HEK293 (cell line): ENCODE measurements at regions not wholly inside any gene's neighbourhood (a gene's known extent, or its start where the extent isn't known, plus 50 kb on each side); places are given as distances from the start of the nearest gene placed in this dataset.

Experiments used
- BCL11A ChIP-seq: fragments of 450-650 bp; formaldehyde crosslinking; IDR thresholded peaks from 2 replicates; pipeline ENCODE4 v1.5.1; 2016; ENCODE audit warnings: low read depth, missing biosample characterization, missing genetic modification characterization
- ZNF10 ChIP-seq: fragments of 450-650 bp; formaldehyde crosslinking; IDR thresholded peaks from 2 replicates; pipeline ENCODE4 v1.5.1; 2017; ENCODE audit warnings: missing biosample characterization, missing genetic modification characterization
- ZNF146 ChIP-seq: fragments of 450-650 bp; formaldehyde crosslinking; IDR thresholded peaks from 2 replicates; pipeline ENCODE4 v1.5.1; 2016; ENCODE audit warnings: missing biosample characterization, missing genetic modification characterization
- ZNF792 ChIP-seq: fragments of 450-650 bp; formaldehyde crosslinking; IDR thresholded peaks from 2 replicates; pipeline ENCODE4 v1.5.1; 2016; ENCODE audit warnings: missing biosample characterization, missing genetic modification characterization
- ZNF830 ChIP-seq: fragments of 450-650 bp; IDR thresholded peaks from 2 replicates; pipeline ENCODE4 v1.5.0; 2018; ENCODE audit warnings: missing biosample characterization, missing genetic modification characterization, low read depth, mild to moderate bottlenecking, moderate library complexity
- TF ChIP-seq, protein P1 (sequence below): fragments of 450-650 bp; formaldehyde crosslinking; IDR thresholded peaks from 2 replicates; pipeline ENCODE4 v1.5.1; 2016; ENCODE audit warnings: missing biosample characterization, missing genetic modification characterization
- TF ChIP-seq, protein P2 (sequence below): sonication (generic); formaldehyde crosslinking; IDR thresholded peaks from 2 replicates; pipeline ENCODE4 v1.8.1; 2022; ENCODE audit warnings: mild to moderate bottlenecking, moderate library complexity, missing genetic modification reagents
- TF ChIP-seq, protein P3 (sequence below): fragments of 450-650 bp; formaldehyde crosslinking; IDR thresholded peaks from 2 replicates; pipeline ENCODE4 v1.5.1; 2016; ENCODE audit warnings: missing biosample characterization, missing genetic modification characterization
- TF ChIP-seq, protein P4 (sequence below): IDR thresholded peaks from 2 replicates; pipeline ENCODE4 v1.6.1; 2011; ENCODE audit warnings: mild to moderate bottlenecking, low read depth, low read length, borderline replicate concordance
- TF ChIP-seq, protein P5 (sequence below): fragments of 450-650 bp; formaldehyde crosslinking; IDR thresholded peaks from 2 replicates; pipeline ENCODE4 v1.5.1; 2016; ENCODE audit warnings: missing biosample characterization, missing genetic modification characterization

DNA sequence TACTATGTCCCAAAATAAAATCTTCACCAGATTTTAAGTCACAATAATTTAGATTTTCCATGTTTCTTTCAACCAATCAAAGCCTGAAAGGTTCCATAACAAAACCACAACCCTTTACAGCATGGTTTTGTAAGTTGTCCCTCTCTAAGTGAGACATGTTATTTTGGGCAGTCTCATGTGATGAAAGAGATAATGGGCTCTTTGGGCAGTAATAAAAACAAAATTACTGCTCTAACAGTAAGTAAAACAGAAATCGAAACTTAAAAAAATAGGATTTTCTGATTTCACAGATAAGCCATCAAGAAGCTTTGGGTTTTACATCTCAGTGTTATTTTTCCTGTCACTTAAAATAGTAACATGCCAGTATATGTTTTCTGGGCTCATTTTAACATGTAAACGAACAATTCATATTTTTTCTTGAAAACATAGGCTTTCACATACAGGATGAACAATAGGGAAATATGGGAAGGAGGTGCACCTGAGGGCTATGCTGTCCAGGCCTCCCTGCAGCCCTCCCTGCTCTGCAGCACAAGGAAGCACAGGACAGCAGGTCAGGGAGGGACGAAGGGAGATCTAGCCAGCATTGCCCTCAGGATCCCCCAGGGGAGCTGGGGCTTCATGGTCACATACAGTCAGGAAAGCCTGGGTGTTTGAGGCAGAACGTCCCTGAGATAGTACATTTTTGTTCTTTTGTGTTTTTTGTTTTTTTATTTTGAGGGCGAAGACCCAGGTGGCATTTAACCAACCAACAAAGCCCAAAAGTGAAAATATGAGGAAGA is 157.4 kb downstream of the SHOX2 start:
- TF ChIP-seq, protein P1, sequence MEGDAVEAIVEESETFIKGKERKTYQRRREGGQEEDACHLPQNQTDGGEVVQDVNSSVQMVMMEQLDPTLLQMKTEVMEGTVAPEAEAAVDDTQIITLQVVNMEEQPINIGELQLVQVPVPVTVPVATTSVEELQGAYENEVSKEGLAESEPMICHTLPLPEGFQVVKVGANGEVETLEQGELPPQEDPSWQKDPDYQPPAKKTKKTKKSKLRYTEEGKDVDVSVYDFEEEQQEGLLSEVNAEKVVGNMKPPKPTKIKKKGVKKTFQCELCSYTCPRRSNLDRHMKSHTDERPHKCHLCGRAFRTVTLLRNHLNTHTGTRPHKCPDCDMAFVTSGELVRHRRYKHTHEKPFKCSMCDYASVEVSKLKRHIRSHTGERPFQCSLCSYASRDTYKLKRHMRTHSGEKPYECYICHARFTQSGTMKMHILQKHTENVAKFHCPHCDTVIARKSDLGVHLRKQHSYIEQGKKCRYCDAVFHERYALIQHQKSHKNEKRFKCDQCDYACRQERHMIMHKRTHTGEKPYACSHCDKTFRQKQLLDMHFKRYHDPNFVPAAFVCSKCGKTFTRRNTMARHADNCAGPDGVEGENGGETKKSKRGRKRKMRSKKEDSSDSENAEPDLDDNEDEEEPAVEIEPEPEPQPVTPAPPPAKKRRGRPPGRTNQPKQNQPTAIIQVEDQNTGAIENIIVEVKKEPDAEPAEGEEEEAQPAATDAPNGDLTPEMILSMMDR (tag by site-specific recombination) = no peak
- TF ChIP-seq, protein P2, sequence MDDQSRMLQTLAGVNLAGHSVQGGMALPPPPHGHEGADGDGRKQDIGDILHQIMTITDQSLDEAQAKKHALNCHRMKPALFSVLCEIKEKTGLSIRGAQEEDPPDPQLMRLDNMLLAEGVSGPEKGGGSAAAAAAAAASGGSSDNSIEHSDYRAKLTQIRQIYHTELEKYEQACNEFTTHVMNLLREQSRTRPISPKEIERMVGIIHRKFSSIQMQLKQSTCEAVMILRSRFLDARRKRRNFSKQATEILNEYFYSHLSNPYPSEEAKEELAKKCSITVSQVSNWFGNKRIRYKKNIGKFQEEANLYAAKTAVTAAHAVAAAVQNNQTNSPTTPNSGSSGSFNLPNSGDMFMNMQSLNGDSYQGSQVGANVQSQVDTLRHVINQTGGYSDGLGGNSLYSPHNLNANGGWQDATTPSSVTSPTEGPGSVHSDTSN = no peak
- TF ChIP-seq, protein P3, sequence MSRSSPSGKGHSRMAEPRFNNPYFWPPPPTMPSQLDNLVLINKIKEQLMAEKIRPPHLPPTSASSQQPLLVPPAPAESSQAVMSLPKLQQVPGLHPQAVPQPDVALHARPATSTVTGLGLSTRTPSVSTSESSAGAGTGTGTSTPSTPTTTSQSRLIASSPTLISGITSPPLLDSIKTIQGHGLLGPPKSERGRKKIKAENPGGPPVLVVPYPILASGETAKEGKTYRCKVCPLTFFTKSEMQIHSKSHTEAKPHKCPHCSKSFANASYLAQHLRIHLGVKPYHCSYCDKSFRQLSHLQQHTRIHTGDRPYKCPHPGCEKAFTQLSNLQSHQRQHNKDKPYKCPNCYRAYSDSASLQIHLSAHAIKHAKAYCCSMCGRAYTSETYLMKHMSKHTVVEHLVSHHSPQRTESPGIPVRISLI = no peak
- TF ChIP-seq ZNF146 (tag by site-specific recombination) (no peak), ZNF830 (tag by site-specific recombination) (no peak), ZNF10 (tag by site-specific recombination) (no peak), BCL11A (tag by site-specific recombination) (no peak), ZNF792 (no peak)
- TF ChIP-seq, protein P4, sequence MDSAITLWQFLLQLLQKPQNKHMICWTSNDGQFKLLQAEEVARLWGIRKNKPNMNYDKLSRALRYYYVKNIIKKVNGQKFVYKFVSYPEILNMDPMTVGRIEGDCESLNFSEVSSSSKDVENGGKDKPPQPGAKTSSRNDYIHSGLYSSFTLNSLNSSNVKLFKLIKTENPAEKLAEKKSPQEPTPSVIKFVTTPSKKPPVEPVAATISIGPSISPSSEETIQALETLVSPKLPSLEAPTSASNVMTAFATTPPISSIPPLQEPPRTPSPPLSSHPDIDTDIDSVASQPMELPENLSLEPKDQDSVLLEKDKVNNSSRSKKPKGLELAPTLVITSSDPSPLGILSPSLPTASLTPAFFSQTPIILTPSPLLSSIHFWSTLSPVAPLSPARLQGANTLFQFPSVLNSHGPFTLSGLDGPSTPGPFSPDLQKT = no peak
- TF ChIP-seq, protein P5, sequence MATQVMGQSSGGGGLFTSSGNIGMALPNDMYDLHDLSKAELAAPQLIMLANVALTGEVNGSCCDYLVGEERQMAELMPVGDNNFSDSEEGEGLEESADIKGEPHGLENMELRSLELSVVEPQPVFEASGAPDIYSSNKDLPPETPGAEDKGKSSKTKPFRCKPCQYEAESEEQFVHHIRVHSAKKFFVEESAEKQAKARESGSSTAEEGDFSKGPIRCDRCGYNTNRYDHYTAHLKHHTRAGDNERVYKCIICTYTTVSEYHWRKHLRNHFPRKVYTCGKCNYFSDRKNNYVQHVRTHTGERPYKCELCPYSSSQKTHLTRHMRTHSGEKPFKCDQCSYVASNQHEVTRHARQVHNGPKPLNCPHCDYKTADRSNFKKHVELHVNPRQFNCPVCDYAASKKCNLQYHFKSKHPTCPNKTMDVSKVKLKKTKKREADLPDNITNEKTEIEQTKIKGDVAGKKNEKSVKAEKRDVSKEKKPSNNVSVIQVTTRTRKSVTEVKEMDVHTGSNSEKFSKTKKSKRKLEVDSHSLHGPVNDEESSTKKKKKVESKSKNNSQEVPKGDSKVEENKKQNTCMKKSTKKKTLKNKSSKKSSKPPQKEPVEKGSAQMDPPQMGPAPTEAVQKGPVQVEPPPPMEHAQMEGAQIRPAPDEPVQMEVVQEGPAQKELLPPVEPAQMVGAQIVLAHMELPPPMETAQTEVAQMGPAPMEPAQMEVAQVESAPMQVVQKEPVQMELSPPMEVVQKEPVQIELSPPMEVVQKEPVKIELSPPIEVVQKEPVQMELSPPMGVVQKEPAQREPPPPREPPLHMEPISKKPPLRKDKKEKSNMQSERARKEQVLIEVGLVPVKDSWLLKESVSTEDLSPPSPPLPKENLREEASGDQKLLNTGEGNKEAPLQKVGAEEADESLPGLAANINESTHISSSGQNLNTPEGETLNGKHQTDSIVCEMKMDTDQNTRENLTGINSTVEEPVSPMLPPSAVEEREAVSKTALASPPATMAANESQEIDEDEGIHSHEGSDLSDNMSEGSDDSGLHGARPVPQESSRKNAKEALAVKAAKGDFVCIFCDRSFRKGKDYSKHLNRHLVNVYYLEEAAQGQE (tag by site-specific recombination) = no peak
